Psoas muscle (tissue), 7 donors: ENCODE measurements at regions not wholly inside any gene's neighbourhood (a gene's known extent, or its start where the extent isn't known, plus 50 kb on each side); places are given as distances from the start of the nearest gene placed in this dataset.

Experiments
- ATAC-seq, 4 donors: fragments of 200-7000 bp; cut with Tn5 transposase; one replicate each; pipeline ENCODE4 v1.9.1; 2020; ENCODE audit warnings: moderate library complexity in 3 of 4, mild to moderate bottlenecking in 2 of 4
- DNase-seq, 2 donors: peaks; one replicate each; pipeline ENCODE4 v3.0.0-alpha.2; 2020
- H3K27ac ChIP-seq: fragments of 200-600 bp; one replicate; pipeline ENCODE4 v1.8.0; 2022
- H3K27me3 ChIP-seq, 3 donors: fragments of 200-600 bp in 1 of 3; one replicate each; pipeline versions ENCODE4 v1.6.1 to v1.8.0; 2013 to 2022; ENCODE audit warnings: low read length in 2 of 3, mild to moderate bottlenecking in 2 of 3, moderate library complexity in 1 of 3; ENCODE audit not compliant: insufficient read depth in 3 of 3
- H3K36me3 ChIP-seq, 2 donors: fragments of 200-600 bp in 1 of 2; one replicate each; pipeline versions ENCODE4 v1.6.1 to v1.8.0; 2013 to 2022; ENCODE audit warnings: low read depth in 1 of 2, mild to moderate bottlenecking in 1 of 2, moderate library complexity in 1 of 2; ENCODE audit not compliant: insufficient read depth in 1 of 2
- H3K4me1 ChIP-seq: fragments of 200-600 bp; one replicate; pipeline ENCODE4 v1.8.0; 2022
- H3K4me3 ChIP-seq: fragments of 200-600 bp; one replicate; pipeline ENCODE4 v1.8.0; 2022; ENCODE audit warnings: mild to moderate bottlenecking
- H3K9me3 ChIP-seq: fragments of 200-600 bp; one replicate; pipeline ENCODE4 v1.8.0; 2022
- WGBS, 3 donors: extraction: QIAGEN DNeasy Blood & Tissue Kit; methylation state at CpG; one replicate each; pipeline versions ENCODE4 v1.1.6 to v1.1.7; 2013; 5-methylcytosine and 5-hydroxymethylcytosine counted together
- intact Hi-C, 2 donors: fragments of 100-400 bp; cut with DNase I; formaldehyde crosslinking; loops; one replicate each; pipeline versions ENCODE4 v1.11.0 to v1.14.2; 2022
- TF ChIP-seq, protein P1 (sequence below): fragments of 200-600 bp; IDR thresholded peaks from one replicate; pipeline ENCODE4 v1.8.0; 2022; ENCODE audit warnings: antibody characterized with exemption
- donor health status: healthy with polysubstance abuse.
- donor health status: DM: no; HTN: no; CAD: no; lungs with moderate emphysema.
- donor health status: Bipolar disorder and iron deficiency.
- donor health status: healthy.
- donor health status: DM: yes; HTN: yes; CAD: no.
- donor health status: DM: no; HTN: no; CAD: no.
- donor health status: DM: yes; HTN: yes; CAD: no.

GRCh38 chr4:20529691-20530090 lies 170.6 kb upstream of the PACRGL start:
- Histone ChIP-seq H3K4me1 (no peaks in the 10 kb centered on the region), H3K9me3 (no peaks in the 10 kb centered on the region), H3K4me3 (no peak overlapping the region), H3K36me3 (peaks cover 0 to under 1% of the 10 kb centered on the region in 2 donors), H3K27ac (no peak overlapping the region), H3K27me3 (no peaks in the 10 kb centered on the region)
- intact Hi-C loops, result no loop called here
- DNase-seq, result no peak
- 71 to 81% (median 78%) methylated on average over 1 of the region's 1 CpG for WGBS, 3 donors
- ATAC-seq, result no peak
- TF ChIP-seq, protein P1, sequence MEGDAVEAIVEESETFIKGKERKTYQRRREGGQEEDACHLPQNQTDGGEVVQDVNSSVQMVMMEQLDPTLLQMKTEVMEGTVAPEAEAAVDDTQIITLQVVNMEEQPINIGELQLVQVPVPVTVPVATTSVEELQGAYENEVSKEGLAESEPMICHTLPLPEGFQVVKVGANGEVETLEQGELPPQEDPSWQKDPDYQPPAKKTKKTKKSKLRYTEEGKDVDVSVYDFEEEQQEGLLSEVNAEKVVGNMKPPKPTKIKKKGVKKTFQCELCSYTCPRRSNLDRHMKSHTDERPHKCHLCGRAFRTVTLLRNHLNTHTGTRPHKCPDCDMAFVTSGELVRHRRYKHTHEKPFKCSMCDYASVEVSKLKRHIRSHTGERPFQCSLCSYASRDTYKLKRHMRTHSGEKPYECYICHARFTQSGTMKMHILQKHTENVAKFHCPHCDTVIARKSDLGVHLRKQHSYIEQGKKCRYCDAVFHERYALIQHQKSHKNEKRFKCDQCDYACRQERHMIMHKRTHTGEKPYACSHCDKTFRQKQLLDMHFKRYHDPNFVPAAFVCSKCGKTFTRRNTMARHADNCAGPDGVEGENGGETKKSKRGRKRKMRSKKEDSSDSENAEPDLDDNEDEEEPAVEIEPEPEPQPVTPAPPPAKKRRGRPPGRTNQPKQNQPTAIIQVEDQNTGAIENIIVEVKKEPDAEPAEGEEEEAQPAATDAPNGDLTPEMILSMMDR, result no peak

- TF ChIP-seq, protein P1, result no peak
- no peaks in the 10 kb centered on the region for H3K27me3 ChIP-seq
- no peak for ATAC-seq
- H3K27ac ChIP-seq, result no peak overlapping the region
- no peaks in the 10 kb centered on the region for H3K36me3 ChIP-seq
- no peak for DNase-seq
- intact Hi-C loops, result no loop called here
- no peak overlapping the region for H3K4me3 ChIP-seq
- no peaks in the 10 kb centered on the region for H3K9me3 ChIP-seq
- H3K4me1 ChIP-seq, result no peaks in the 10 kb centered on the region
- WGBS, 3 donors, result 86 to 90% (median 87%) methylated on average over 3 of the region's 3 CpGs
Observed at GRCh38 chr4:20532116-20532790, 168.0 kb upstream of the PACRGL start.

DNA sequence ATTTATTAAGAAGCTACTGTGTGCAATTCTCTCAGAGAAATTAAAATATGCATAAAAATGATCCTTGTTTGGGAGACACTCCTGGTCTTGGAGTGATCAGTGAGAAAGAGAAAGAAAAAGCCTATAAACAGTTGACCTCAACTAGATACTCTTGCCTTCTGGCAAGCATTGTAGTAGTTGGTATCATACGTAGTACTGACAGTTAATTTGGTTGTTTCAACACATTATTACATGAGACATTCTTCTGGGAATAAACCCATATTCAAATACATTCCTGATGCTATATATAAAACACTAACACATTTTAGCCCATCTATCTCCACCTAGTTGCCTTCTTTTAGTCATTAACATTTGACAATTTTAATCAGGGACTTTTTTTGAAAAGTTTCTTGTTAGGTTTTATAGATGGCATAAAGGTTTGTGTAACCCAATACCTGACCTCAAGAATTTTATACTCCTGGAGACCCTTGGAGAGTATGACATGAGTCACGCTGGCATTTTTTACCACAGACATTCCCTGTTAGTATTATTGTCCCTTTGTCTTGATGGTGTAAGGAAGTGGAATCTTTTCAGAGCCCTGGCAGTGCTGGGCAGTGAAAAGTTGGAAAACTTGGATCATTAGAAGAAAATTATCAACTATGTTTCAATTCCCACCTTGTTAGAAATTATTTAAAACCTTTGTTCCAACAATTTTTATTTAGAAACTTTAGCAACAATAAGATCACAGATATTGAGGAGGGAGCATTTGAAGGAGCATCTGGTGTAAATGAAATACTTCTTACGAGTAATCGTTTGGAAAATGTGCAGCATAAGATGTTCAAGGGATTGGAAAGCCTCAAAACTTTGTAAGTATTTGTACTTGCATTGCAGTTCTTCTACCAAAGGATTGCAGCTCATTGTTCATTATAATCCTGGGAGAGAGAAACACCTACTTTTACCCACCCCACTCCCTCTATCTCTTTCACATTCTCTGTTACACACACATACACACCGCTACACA lies 167.1 kb upstream of the PACRGL start:
- 79 to 90% (median 81%) methylated on average over 5 of the region's 5 CpGs for WGBS, 3 donors
- TF ChIP-seq, protein P1, result no peak

GRCh38 chr4:20538905-20539304 lies 161.4 kb upstream of the PACRGL start:
- Histone ChIP-seq H3K36me3 (no peaks in the 10 kb centered on the region), H3K9me3 (no peaks in the 10 kb centered on the region), H3K27me3 (no peaks in the 10 kb centered on the region), H3K27ac (no peak overlapping the region), H3K4me3 (no peak overlapping the region), H3K4me1 (no peaks in the 10 kb centered on the region)
- DNase-seq (no peak), ATAC-seq (no peak)
- TF ChIP-seq, protein P1, result no peak
- 58 to 76% (median 68%) methylated on average over 5 of the region's 5 CpGs for WGBS, 3 donors
- intact Hi-C loops, result no loop called here

More for the DNA sequence above, 167.1 kb upstream of the PACRGL start:
- Histone ChIP-seq H3K27ac (no peak overlapping the region), H3K4me1 (no peaks in the 10 kb centered on the region), H3K4me3 (no peak overlapping the region), H3K9me3 (no peaks in the 10 kb centered on the region), H3K36me3 (no peaks in the 10 kb centered on the region), H3K27me3 (no peaks in the 10 kb centered on the region)
- no peak for DNase-seq
- intact Hi-C loops, result no loop called here
- no peak for ATAC-seq
